ENCODE measurements at regions not wholly inside any gene's neighbourhood (a gene's known extent, or its start where the extent isn't known, plus 50 kb on each side); places are given as distances from the start of the nearest gene placed in this dataset.

DNA sequence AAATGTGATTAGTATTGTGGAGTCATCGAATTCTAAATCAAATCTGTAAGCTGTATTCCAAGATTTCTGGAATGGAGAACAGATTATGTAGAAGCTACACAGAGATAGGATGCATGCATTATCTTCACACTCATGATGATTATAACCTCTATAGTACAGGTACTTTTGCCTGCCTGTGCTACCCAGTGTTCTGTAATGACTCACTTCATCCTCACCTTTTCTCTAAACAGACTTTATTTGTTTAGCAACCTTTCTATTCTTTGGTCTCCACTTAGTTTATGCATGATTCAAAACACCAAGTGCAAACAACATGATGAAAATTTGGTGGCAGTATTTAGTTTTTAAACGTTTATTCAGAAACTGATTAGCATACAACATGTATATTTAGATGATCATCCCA, 68.4 kb upstream of the PRPS1L1 start:
- no peak for TF ChIP-seq CTCF (IDR thresholded peaks at IDR 0.05; ENCODE audit: low read depth, low read length, missing control alignments)
- H3K27me3 ChIP-seq (replicated peaks): no peaks in the 10 kb centered on the region
- H3K27ac ChIP-seq: no peak overlapping the region
- no peak overlapping the region for H3K4me3 ChIP-seq (ENCODE audit: low read depth, low read length)
- no peaks in the 10 kb centered on the region for H3K36me3 ChIP-seq (replicated peaks)
- DNase-seq: no peak
- in situ Hi-C loops (cut with HindIII; ENCODE audit: low pct_ligation_motif_present, low sequenced_read_pairs): no loop called here

- no peaks in the 10 kb centered on the region for H3K36me3 ChIP-seq (replicated peaks)
- no peak for TF ChIP-seq CTCF (IDR thresholded peaks at IDR 0.05; ENCODE audit: low read depth, low read length, missing control alignments)
- no peaks in the 10 kb centered on the region for H3K27me3 ChIP-seq (replicated peaks)
- in situ Hi-C loops (cut with HindIII; ENCODE audit: low pct_ligation_motif_present, low sequenced_read_pairs): no loop called here
- H3K27ac ChIP-seq: no peak overlapping the region
- H3K4me3 ChIP-seq (ENCODE audit: low read depth, low read length): no peak overlapping the region
- DNase-seq: no peak
These were observed 74.9 kb upstream of the PRPS1L1 start for GRCh38 chr7:18102576-18102975.

GRCh38 chr7:18103436-18104218, 76.0 kb upstream of the PRPS1L1 start:
- H3K4me3 ChIP-seq (ENCODE audit: low read depth, low read length): no peak overlapping the region
- in situ Hi-C loops (cut with HindIII; ENCODE audit: low pct_ligation_motif_present, low sequenced_read_pairs): no loop called here
- H3K27me3 ChIP-seq (replicated peaks): no peaks in the 10 kb centered on the region
- H3K36me3 ChIP-seq (replicated peaks): no peaks in the 10 kb centered on the region
- no peak for TF ChIP-seq CTCF (IDR thresholded peaks at IDR 0.05; ENCODE audit: low read depth, low read length, missing control alignments)
- DNase-seq: no peak
- no peak overlapping the region for H3K27ac ChIP-seq

GRCh38 chr7:18109762-18110161, 82.1 kb upstream of the PRPS1L1 start:
- Histone ChIP-seq H3K27ac (no peak overlapping the region), H3K4me3 (ENCODE audit: low read depth, low read length) (no peak overlapping the region), H3K36me3 (replicated peaks) (no peaks in the 10 kb centered on the region), H3K27me3 (replicated peaks) (no peaks in the 10 kb centered on the region)
- in situ Hi-C loops (cut with HindIII; ENCODE audit: low pct_ligation_motif_present, low sequenced_read_pairs): no loop called here
- no peak for DNase-seq
- TF ChIP-seq CTCF (IDR thresholded peaks at IDR 0.05; ENCODE audit: low read depth, low read length, missing control alignments): no peak

DNA sequence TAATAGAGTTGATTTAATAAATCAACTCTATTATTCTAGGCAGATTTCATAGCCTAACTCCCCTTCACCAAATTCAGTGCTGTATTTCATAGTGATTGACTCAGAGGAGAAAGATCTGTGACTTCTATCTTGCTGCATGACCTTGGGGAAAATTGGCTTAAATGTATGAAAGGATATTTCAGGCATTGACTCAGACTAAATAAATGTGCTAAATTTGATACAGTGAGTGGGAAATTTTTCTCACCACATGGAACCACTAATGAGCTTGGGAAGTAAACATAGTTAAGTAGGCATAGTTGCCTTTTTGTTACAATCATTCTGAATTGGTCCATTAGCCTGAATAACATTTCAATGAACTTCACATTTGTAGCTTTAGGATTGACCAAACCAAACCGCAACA, 89.0 kb upstream of the PRPS1L1 start:
- Histone ChIP-seq H3K27ac (no peak overlapping the region), H3K4me3 (ENCODE audit: low read depth, low read length) (no peak overlapping the region), H3K27me3 (replicated peaks) (no peaks in the 10 kb centered on the region), H3K36me3 (replicated peaks) (no peaks in the 10 kb centered on the region)
- no peak for TF ChIP-seq CTCF (IDR thresholded peaks at IDR 0.05; ENCODE audit: low read depth, low read length, missing control alignments)
- in situ Hi-C loops (cut with HindIII; ENCODE audit: low pct_ligation_motif_present, low sequenced_read_pairs): no loop called here
- DNase-seq: no peak

GRCh38 chr7:18117482-18117881, 89.8 kb upstream of the PRPS1L1 start:
- peak; percentile 67 for DNase-seq
- no peak for TF ChIP-seq CTCF (IDR thresholded peaks at IDR 0.05; ENCODE audit: low read depth, low read length, missing control alignments)

More at GRCh38 chr7:18117482-18117881, 89.8 kb upstream of the PRPS1L1 start:
- no peaks in the 10 kb centered on the region for H3K27me3 ChIP-seq (replicated peaks)
- no peak overlapping the region for H3K4me3 ChIP-seq (ENCODE audit: low read depth, low read length)
- H3K27ac ChIP-seq: no peak overlapping the region
- in situ Hi-C loops (cut with HindIII; ENCODE audit: low pct_ligation_motif_present, low sequenced_read_pairs): no loop called here
- H3K36me3 ChIP-seq (replicated peaks): no peaks in the 10 kb centered on the region
